Trophoblast cell (in vitro differentiated cells and primary cell): ENCODE measurements at regions not wholly inside any gene's neighbourhood (a gene's known extent, or its start where the extent isn't known, plus 50 kb on each side); places are given as distances from the start of the nearest gene placed in this dataset.
"Not testable (repeated sequence)": the region's sequence is repeated elsewhere in the genome, so short reads cannot be mapped to it uniquely, and the experiment has no call there.

ENCODE experiments used
- DNase-seq, 2 donors: peaks; one replicate each; pipeline ENCODE4 v3.0.0-alpha.2; 2016
- H2AFZ ChIP-seq: 2 replicates; pipeline ENCODE4 v1.6.1; 2013; ENCODE audit warnings: low read length, moderate library complexity, mild to moderate bottlenecking; ENCODE audit not compliant: insufficient read depth, poor library complexity
- H2AK5ac ChIP-seq: 2 replicates; pipeline ENCODE4 v1.6.1; 2013; ENCODE audit warnings: mild to moderate bottlenecking, low read length
- H2BK120ac ChIP-seq: 2 replicates; pipeline ENCODE4 v1.6.1; 2013; ENCODE audit warnings: low read length, mild to moderate bottlenecking, moderate library complexity; ENCODE audit not compliant: insufficient read depth, poor library complexity
- H2BK12ac ChIP-seq: 2 replicates; pipeline ENCODE4 v1.6.1; 2013; ENCODE audit warnings: mild to moderate bottlenecking, low read length, moderate library complexity
- H2BK5ac ChIP-seq: 2 replicates; pipeline ENCODE4 v1.6.1; 2013; ENCODE audit warnings: low read length, low read depth, moderate library complexity, mild to moderate bottlenecking; ENCODE audit not compliant: poor library complexity
- H3K14ac ChIP-seq: 2 replicates; pipeline ENCODE4 v1.6.1; 2013; ENCODE audit warnings: mild to moderate bottlenecking, low read length
- H3K18ac ChIP-seq: 2 replicates; pipeline ENCODE4 v1.6.1; 2013; ENCODE audit warnings: mild to moderate bottlenecking, low read length
- H3K23ac ChIP-seq: 2 replicates; pipeline ENCODE4 v1.6.1; 2013; ENCODE audit warnings: low read length
- H3K27ac ChIP-seq: 2 replicates; pipeline ENCODE4 v1.5.1; 2013; ENCODE audit warnings: low read depth, mild to moderate bottlenecking, inconsistent platforms, low read length, moderate library complexity
- H3K27me3 ChIP-seq: 2 replicates; pipeline ENCODE4 v1.6.1; 2013; ENCODE audit warnings: inconsistent platforms, mild to moderate bottlenecking, low read length, moderate library complexity; ENCODE audit not compliant: insufficient read depth
- H3K36me3 ChIP-seq, 2 experiments: 1 replicate in 1 of 2; 2 replicates in 1 of 2; pipeline ENCODE4 v1.6.1; 2013; ENCODE audit warnings: low read length in 2 of 2, mild to moderate bottlenecking in 2 of 2, moderate library complexity in 1 of 2; ENCODE audit not compliant: insufficient read depth in 2 of 2, control insufficient read depth in 1 of 2
- H3K4ac ChIP-seq: 2 replicates; pipeline ENCODE4 v1.6.1; 2013; ENCODE audit warnings: low read depth, mild to moderate bottlenecking, low read length, moderate library complexity
- H3K4me1 ChIP-seq, 2 experiments: 1 replicate in 1 of 2; 2 replicates in 1 of 2; pipeline ENCODE4 v1.6.1; 2013; ENCODE audit warnings: low read length in 2 of 2, mild to moderate bottlenecking in 2 of 2, moderate library complexity in 1 of 2; ENCODE audit not compliant: insufficient read depth in 2 of 2, control insufficient read depth in 1 of 2
- H3K4me2 ChIP-seq: 2 replicates; pipeline ENCODE4 v1.6.1; 2013; ENCODE audit warnings: inconsistent platforms, mild to moderate bottlenecking, low read length, moderate library complexity
- H3K4me3 ChIP-seq: 2 replicates; pipeline ENCODE4 v1.5.1; 2013; ENCODE audit warnings: mild to moderate bottlenecking, low read depth, low read length, inconsistent platforms
- H3K79me1 ChIP-seq: one replicate; pipeline ENCODE4 v1.6.1; 2013; ENCODE audit warnings: low read length
- H3K79me2 ChIP-seq: 2 replicates; pipeline ENCODE4 v1.6.1; 2013; ENCODE audit warnings: low read length, mild to moderate bottlenecking; ENCODE audit not compliant: control insufficient read depth, insufficient read depth, poor library complexity
- H3K9ac ChIP-seq: 2 replicates; pipeline ENCODE4 v1.6.1; 2013; ENCODE audit warnings: mild to moderate bottlenecking, low read length
- H3K9me3 ChIP-seq: 2 replicates; pipeline ENCODE4 v1.6.1; 2013; ENCODE audit warnings: low read depth, mild to moderate bottlenecking, control low read depth, inconsistent platforms, low read length; ENCODE audit not compliant: insufficient read depth
- H4K12ac ChIP-seq: 2 replicates; pipeline ENCODE4 v1.6.1; 2013; ENCODE audit warnings: low read depth, mild to moderate bottlenecking, low read length, moderate library complexity
- H4K8ac ChIP-seq: 2 replicates; pipeline ENCODE4 v1.6.1; 2013; ENCODE audit warnings: low read depth, mild to moderate bottlenecking, low read length, moderate library complexity
- H4K91ac ChIP-seq: one replicate; pipeline ENCODE4 v1.6.1; 2013; ENCODE audit warnings: low read depth, mild to moderate bottlenecking, low read length, moderate library complexity
- WGBS: extraction: QIAGEN DNeasy Blood & Tissue Kit; methylation state at CpG from one replicate; pipeline ENCODE4 v1.1.7; 2013; ENCODE audit warnings: missing lambda C conversion rate; ENCODE audit not compliant: insufficient read length, insufficient coverage; ENCODE audit errors: extremely low coverage; 5-methylcytosine and 5-hydroxymethylcytosine counted together

DNA sequence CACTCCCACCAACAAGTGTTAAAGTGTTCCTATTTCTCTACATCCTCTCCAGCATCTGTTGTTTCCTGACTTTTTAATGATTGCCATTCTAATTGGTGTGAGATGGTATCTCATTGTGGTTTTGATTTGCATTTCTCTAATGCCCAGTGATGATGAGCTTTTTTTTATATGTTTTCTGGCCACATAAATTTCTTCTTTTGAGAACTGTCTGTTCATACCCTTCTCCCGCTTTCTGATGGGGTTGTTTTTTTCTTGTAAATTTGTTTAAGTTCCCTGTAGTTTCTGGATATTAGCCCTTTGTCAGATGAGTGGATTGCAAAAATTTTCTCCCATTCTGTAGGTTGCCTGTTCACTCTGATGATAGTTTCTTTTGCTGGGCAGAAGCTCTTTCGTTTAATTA, 134.3 kb upstream of the RUNX1 start:
- not testable (repeated sequence) for H3K9me3 ChIP-seq, H2AK5ac ChIP-seq, H3K4ac ChIP-seq, H3K27me3 ChIP-seq, H3K4me3 ChIP-seq, H4K91ac ChIP-seq, H2BK5ac ChIP-seq, H3K23ac ChIP-seq, H4K12ac ChIP-seq, H3K79me1 ChIP-seq, H3K27ac ChIP-seq, H3K9ac ChIP-seq, H3K4me1 ChIP-seq, H3K4me2 ChIP-seq, H2BK12ac ChIP-seq, H3K36me3 ChIP-seq, H3K18ac ChIP-seq, H4K8ac ChIP-seq, H2AFZ ChIP-seq, H2BK120ac ChIP-seq, H3K79me2 ChIP-seq, H3K14ac ChIP-seq, DNase-seq
- no CpG with 5 or more reads among the region's 2 CpGs for WGBS

DNA sequence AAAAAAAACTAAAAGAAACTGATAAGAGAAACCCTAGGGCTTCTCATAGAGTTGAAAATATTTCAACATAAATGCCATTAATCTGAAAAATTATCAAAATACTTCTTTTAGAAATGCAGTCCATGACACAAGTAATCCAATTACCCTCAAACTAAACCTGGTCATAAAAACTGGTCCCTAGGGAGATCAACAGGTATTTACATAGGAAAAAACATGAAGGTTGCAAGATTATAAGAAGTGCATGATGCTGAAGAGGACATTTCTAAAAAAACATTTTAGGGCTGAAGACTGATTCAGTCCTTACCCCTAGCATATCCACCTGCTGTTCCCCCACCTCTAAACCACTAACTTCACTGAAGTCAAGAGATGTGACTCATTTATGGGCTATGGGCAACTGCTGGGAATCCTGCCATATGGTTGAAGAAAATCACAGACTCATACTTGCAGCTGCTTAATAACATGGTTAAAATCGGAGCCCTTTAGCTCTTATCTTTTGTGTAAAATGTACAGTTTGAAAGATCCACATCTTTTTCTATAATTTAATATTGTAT, 131.0 kb upstream of the RUNX1 start:
- no peak overlapping the region for H4K12ac ChIP-seq
- no peak overlapping the region for H3K4ac ChIP-seq
- H3K4me1 ChIP-seq, result no peaks in the 10 kb centered on the region
- DNase-seq, result peak in 1 of 2 donors; percentile 18
- H3K23ac ChIP-seq, result no peak overlapping the region
- no peak overlapping the region for H3K14ac ChIP-seq
- no peak overlapping the region for H2BK12ac ChIP-seq
- no peaks in the 10 kb centered on the region for H3K79me2 ChIP-seq
- H2AFZ ChIP-seq, result no peak overlapping the region
- H3K18ac ChIP-seq, result no peak overlapping the region
- no peak overlapping the region for H2BK5ac ChIP-seq
- H3K9me3 ChIP-seq, result peaks cover 1% of the 10 kb centered on the region
- H3K4me2 ChIP-seq, result no peak overlapping the region
- no peaks in the 10 kb centered on the region for H3K36me3 ChIP-seq
- H3K27me3 ChIP-seq, result no peaks in the 10 kb centered on the region
- no peak overlapping the region for H4K8ac ChIP-seq
- no peak overlapping the region for H3K9ac ChIP-seq
- H3K27ac ChIP-seq, result no peak overlapping the region
- H4K91ac ChIP-seq, result no peak overlapping the region
- no peak overlapping the region for H2BK120ac ChIP-seq
- no peak overlapping the region for H2AK5ac ChIP-seq
- no peaks in the 10 kb centered on the region for H3K79me1 ChIP-seq
- WGBS, result no CpG with 5 or more reads among the region's 1 CpG
- no peak overlapping the region for H3K4me3 ChIP-seq

DNA sequence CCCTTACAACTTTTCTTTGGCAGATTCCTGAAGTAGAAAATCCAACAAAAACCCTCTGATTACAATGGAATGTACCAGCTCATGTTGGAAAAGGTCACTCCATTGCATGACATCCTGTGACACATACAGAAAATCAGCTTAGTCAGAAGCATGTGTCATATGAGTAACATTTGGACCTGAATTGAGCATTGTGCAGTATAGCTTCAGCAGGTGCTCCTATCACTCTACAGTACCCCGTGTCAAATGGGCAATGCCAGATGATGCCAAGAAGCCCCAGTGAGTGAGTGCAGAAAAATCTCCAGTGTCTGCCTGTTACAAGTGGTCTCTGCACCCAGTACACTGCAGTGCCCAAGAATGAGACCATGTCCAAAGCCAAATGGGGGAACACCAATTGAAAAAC, 129.7 kb upstream of the RUNX1 start:
- WGBS, result no CpG with 5 or more reads among the region's 1 CpG
- no peak overlapping the region for H3K18ac ChIP-seq

GRCh38 chr21:35178098-35178497, 129.0 kb upstream of the RUNX1 start:
- H3K4me1 ChIP-seq, result no peaks in the 10 kb centered on the region
- no peak overlapping the region for H3K14ac ChIP-seq
- H3K9me3 ChIP-seq, result peaks cover 2% of the 10 kb centered on the region
- no peak for DNase-seq
- WGBS, result no CpG with 5 or more reads among the region's 4 CpGs
- H3K4me2 ChIP-seq, result no peak overlapping the region
- H4K91ac ChIP-seq, result no peak overlapping the region
- no peak overlapping the region for H3K18ac ChIP-seq
- H3K4ac ChIP-seq, result no peak overlapping the region
- no peaks in the 10 kb centered on the region for H3K36me3 ChIP-seq
- H4K8ac ChIP-seq, result no peak overlapping the region
- H2BK12ac ChIP-seq, result no peak overlapping the region
- H2BK5ac ChIP-seq, result no peak overlapping the region
- no peaks in the 10 kb centered on the region for H3K27me3 ChIP-seq
- no peak overlapping the region for H3K23ac ChIP-seq
- no peak overlapping the region for H2BK120ac ChIP-seq
- H3K79me1 ChIP-seq, result no peaks in the 10 kb centered on the region
- H2AFZ ChIP-seq, result no peak overlapping the region
- H3K9ac ChIP-seq, result no peak overlapping the region
- H4K12ac ChIP-seq, result no peak overlapping the region
- no peaks in the 10 kb centered on the region for H3K79me2 ChIP-seq
- no peak overlapping the region for H3K27ac ChIP-seq
- H2AK5ac ChIP-seq, result no peak overlapping the region
- no peak overlapping the region for H3K4me3 ChIP-seq

More for the DNA sequence above, 129.7 kb upstream of the RUNX1 start:
- Histone ChIP-seq H4K12ac (no peak overlapping the region), H3K23ac (no peak overlapping the region), H3K27me3 (no peaks in the 10 kb centered on the region), H3K9ac (no peak overlapping the region), H2BK120ac (no peak overlapping the region), H3K9me3 (peaks cover 2% of the 10 kb centered on the region), H2BK12ac (no peak overlapping the region), H3K36me3 (no peaks in the 10 kb centered on the region), H3K79me2 (no peaks in the 10 kb centered on the region), H3K79me1 (no peaks in the 10 kb centered on the region), H4K8ac (no peak overlapping the region), H3K4me2 (no peak overlapping the region), H2AFZ (no peak overlapping the region), H4K91ac (no peak overlapping the region), H3K4me1 (no peaks in the 10 kb centered on the region), H2AK5ac (no peak overlapping the region), H2BK5ac (no peak overlapping the region), H3K4ac (no peak overlapping the region), H3K14ac (no peak overlapping the region), H3K4me3 (no peak overlapping the region), H3K27ac (no peak overlapping the region)
- DNase-seq, result no peak
